K562 (cell line): ENCODE measurements at regions not wholly inside any gene's neighbourhood (a gene's known extent, or its start where the extent isn't known, plus 50 kb on each side); places are given as distances from the start of the nearest gene placed in this dataset.

Experiments used
- BDP1 ChIP-seq: IDR thresholded peaks from 3 replicates; pipeline ENCODE4 v1.6.1; 2011; ENCODE audit not compliant: insufficient read length, insufficient read depth
- CREM ChIP-seq: IDR thresholded peaks from 2 replicates; pipeline ENCODE4 v1.6.1; 2014; ENCODE audit warnings: antibody characterized with exemption, low read depth
- EP400 ChIP-seq: fragments of 450-650 bp; IDR thresholded peaks from 2 replicates; pipeline ENCODE4 v1.6.1; 2017; ENCODE audit warnings: antibody characterized with exemption, mild to moderate bottlenecking, moderate library complexity
- FOXJ3 ChIP-seq: sonication (generic); formaldehyde crosslinking; IDR thresholded peaks from 2 replicates; pipeline ENCODE4 v1.4.0; 2020; ENCODE audit warnings: mild to moderate bottlenecking, missing genetic modification reagents
- FOXK2 ChIP-seq, 2 experiments: fragments of 450-650 bp; IDR thresholded peaks in 1 of 2; conservative IDR thresholded peaks in 1 of 2; 2 replicates each; pipeline ENCODE4 v1.6.1; 2016; ENCODE audit warnings: low read depth in 2 of 2, mild to moderate bottlenecking in 1 of 2
- RNF219 ChIP-seq: fragments of 250-450 bp; sonication (Bioruptor Pico); IDR thresholded peaks from 2 replicates; pipeline ENCODE4 v1.5.0; 2022; ENCODE audit warnings: mild to moderate bottlenecking
- SIRT6 ChIP-seq: IDR thresholded peaks from one replicate; pipeline ENCODE4 v1.6.1; 2012; ENCODE audit warnings: low read depth, mild to moderate bottlenecking, control low read depth, inconsistent platforms, low read length, moderate library complexity
- SMARCB1 ChIP-seq: IDR thresholded peaks from 2 replicates; pipeline ENCODE4 v1.6.1; 2011; ENCODE audit warnings: improper control_type of control experiment, low read depth; ENCODE audit not compliant: insufficient read length
- ZBTB5 ChIP-seq: fragments of 450-650 bp; IDR thresholded peaks from 2 replicates; pipeline ENCODE4 v1.6.1; 2017; ENCODE audit warnings: antibody characterized with exemption
- ZNF232 ChIP-seq: sonication (generic); formaldehyde crosslinking; IDR thresholded peaks from 2 replicates; pipeline ENCODE4 v1.8.0; 2022; ENCODE audit warnings: mild to moderate bottlenecking, missing genetic modification reagents
- ZNF507 ChIP-seq: conservative IDR thresholded peaks from 2 replicates; pipeline ENCODE4 v1.6.1; 2017; ENCODE audit warnings: missing genetic modification characterization, missing compliant biosample characterization
- TF ChIP-seq, protein P1 (sequence below): sonication (generic); formaldehyde crosslinking; IDR thresholded peaks from 2 replicates; pipeline ENCODE4 v1.9.0; 2022; ENCODE audit warnings: mild to moderate bottlenecking, missing genetic modification reagents
- TF ChIP-seq, protein P2 (sequence below): fragments of 250-450 bp; sonication (Bioruptor Pico); IDR thresholded peaks from 2 replicates; pipeline ENCODE4 v1.5.0; 2021; ENCODE audit warnings: mild to moderate bottlenecking, moderate library complexity
- TF ChIP-seq, protein P3 (sequence below): fragments of 250-450 bp; sonication (Bioruptor Pico); IDR thresholded peaks from 2 replicates; pipeline ENCODE4 v1.5.0; 2020; ENCODE audit warnings: mild to moderate bottlenecking

- TF ChIP-seq ZBTB5 (no peak), ZNF507 (0 out of 2 replicates have a peak, but pooled peaks have one; percentile 20), SIRT6 (no peak), FOXK2 (conservative IDR thresholded peaks at IDR 0.05 in 1 of 2, IDR thresholded peaks at IDR 0.05 in 1 of 2; ENCODE audit: low read depth in 2 of 2) (peak; percentile 28 to 35; a peak in 1 of 4 replicates), RNF219 (CRISPR knock-in tag) (peak; percentile 95), SMARCB1 (no peak), CREM (no peak), BDP1 (no peak), EP400 (no peak), ZNF232 (CRISPR knock-in tag) (no peak), FOXJ3 (CRISPR knock-in tag) (no peak)
- TF ChIP-seq, protein P1, sequence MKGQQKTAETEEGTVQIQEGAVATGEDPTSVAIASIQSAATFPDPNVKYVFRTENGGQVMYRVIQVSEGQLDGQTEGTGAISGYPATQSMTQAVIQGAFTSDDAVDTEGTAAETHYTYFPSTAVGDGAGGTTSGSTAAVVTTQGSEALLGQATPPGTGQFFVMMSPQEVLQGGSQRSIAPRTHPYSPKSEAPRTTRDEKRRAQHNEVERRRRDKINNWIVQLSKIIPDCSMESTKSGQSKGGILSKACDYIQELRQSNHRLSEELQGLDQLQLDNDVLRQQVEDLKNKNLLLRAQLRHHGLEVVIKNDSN (CRISPR knock-in tag) = no peak
- TF ChIP-seq, protein P2, sequence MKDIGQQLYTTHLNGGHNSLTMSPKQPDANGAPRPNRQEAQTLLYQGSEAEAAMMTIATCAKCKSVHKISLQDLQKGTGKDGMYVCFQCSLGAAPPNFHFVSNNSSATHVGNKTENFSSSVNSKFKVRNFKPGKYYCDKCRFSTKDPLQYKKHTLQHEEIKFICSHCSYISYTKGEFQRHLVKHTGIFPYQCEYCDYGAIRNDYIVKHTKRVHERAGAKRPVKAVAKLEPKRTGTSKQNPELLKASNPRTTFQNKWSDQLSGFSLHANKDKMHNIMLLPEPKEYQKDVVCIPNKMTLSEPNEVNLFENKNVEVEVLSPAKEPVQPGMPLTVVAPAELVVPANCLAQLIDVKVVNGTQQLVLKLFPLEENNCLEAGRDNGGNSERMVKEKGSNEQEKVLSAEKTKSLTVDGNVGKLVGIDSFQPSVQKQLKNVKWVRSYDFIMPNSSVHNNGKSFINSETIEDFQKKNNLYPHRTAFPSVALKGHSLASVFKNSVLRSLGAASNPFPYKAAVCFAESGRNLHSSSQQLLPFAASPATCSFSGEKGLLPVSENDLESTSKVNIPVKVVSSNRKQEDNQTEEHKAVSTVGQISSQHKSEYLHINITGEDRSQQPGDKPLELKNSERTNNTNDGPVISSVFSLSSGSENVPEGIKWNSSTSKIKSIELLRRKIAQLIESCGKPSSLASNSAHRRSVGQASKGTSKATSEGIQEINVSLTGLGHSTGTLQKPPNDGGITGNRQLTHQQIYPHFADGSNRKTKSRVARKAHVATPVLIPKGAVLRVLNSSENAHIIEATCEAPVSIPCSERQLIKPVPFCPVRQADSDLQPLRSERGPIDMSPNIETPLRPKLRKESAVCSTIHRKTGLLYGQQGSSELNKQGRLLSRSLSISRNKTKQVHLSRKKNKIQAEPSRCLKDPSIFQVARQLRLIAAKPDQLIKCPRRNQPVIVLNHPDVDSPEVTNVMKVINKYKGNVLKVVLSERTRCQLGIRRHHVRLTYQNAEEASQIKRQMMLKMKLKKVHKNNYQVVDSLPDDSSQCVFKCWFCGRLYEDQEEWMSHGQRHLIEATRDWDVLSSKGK = peak; percentile 80; the same call in 1 of the 2 replicates
- TF ChIP-seq, protein P3, sequence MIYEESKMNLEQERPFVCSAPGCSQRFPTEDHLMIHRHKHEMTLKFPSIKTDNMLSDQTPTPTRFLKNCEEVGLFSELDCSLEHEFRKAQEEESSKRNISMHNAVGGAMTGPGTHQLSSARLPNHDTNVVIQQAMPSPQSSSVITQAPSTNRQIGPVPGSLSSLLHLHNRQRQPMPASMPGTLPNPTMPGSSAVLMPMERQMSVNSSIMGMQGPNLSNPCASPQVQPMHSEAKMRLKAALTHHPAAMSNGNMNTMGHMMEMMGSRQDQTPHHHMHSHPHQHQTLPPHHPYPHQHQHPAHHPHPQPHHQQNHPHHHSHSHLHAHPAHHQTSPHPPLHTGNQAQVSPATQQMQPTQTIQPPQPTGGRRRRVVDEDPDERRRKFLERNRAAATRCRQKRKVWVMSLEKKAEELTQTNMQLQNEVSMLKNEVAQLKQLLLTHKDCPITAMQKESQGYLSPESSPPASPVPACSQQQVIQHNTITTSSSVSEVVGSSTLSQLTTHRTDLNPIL = peak; percentile 97
These were observed 346.6 kb upstream of the CCL2 start (continued) for GRCh38 chr17:33908363-33909064.
